ENCODE measurements at regions not wholly inside any gene's neighbourhood (a gene's known extent, or its start where the extent isn't known, plus 50 kb on each side); places are given as distances from the start of the nearest gene placed in this dataset.

- TF ChIP-seq CTCF (IDR thresholded peaks at IDR 0.05; ENCODE audit: low read depth, low read length) (no peak), EZH2phosphoT487 (IDR thresholded peaks at IDR 0.05; ENCODE audit: low read depth) (no peak)
These were observed 676.3 kb upstream of the ANO3 start for GRCh38 chr11:25655636-25656035.
